ENCODE measurements at regions not wholly inside any gene's neighbourhood (a gene's known extent, or its start where the extent isn't known, plus 50 kb on each side); places are given as distances from the start of the nearest gene placed in this dataset.

- TF ChIP-seq CTCF (conservative IDR thresholded peaks at IDR 0.05; ENCODE audit: low read depth in 2 of 2) (no peak), EZH2 (IDR thresholded peaks at IDR 0.05; ENCODE audit: low read depth, unreplicated experiment) (no peak), POLR2AphosphoS5 (IDR thresholded peaks at IDR 0.05; ENCODE audit: low read depth) (no peak), EZH2phosphoT487 (IDR thresholded peaks at IDR 0.05; ENCODE audit: unreplicated experiment) (no peak), REST (IDR thresholded peaks at IDR 0.05; ENCODE audit: unreplicated experiment) (no peak), ZNF331 (CRISPR knock-in tag; IDR thresholded peaks at IDR 0.05; ENCODE audit: low read depth) (no peak), CREB1 (CRISPR knock-in tag; IDR thresholded peaks at IDR 0.05; ENCODE audit: low read depth) (no peak), STAT1 (IDR thresholded peaks at IDR 0.05; ENCODE audit: unreplicated experiment) (no peak), ETS1 (IDR thresholded peaks at IDR 0.05) (no peak), ZNF462 (CRISPR knock-in tag; IDR thresholded peaks at IDR 0.05) (no peak)
These were observed 591.8 kb upstream of the CPEB2 start for GRCh38 chr4:14410516-14410915.

Data from GM23338 (cell line).